GM18498 (cell line): ENCODE measurements at regions not wholly inside any gene's neighbourhood (a gene's known extent, or its start where the extent isn't known, plus 50 kb on each side); places are given as distances from the start of the nearest gene placed in this dataset.
"Not testable (repeated sequence)": the region's sequence is repeated elsewhere in the genome, so short reads cannot be mapped to it uniquely, and the experiment has no call there.

Experiments
- ATAC-seq: cut with Tn5 transposase; IDR thresholded peaks from one replicate; pipeline ENCODE4 v1.9.1; 2021; ENCODE audit warnings: mild to moderate bottlenecking, moderate library complexity; ENCODE audit not compliant: unreplicated experiment

DNA sequence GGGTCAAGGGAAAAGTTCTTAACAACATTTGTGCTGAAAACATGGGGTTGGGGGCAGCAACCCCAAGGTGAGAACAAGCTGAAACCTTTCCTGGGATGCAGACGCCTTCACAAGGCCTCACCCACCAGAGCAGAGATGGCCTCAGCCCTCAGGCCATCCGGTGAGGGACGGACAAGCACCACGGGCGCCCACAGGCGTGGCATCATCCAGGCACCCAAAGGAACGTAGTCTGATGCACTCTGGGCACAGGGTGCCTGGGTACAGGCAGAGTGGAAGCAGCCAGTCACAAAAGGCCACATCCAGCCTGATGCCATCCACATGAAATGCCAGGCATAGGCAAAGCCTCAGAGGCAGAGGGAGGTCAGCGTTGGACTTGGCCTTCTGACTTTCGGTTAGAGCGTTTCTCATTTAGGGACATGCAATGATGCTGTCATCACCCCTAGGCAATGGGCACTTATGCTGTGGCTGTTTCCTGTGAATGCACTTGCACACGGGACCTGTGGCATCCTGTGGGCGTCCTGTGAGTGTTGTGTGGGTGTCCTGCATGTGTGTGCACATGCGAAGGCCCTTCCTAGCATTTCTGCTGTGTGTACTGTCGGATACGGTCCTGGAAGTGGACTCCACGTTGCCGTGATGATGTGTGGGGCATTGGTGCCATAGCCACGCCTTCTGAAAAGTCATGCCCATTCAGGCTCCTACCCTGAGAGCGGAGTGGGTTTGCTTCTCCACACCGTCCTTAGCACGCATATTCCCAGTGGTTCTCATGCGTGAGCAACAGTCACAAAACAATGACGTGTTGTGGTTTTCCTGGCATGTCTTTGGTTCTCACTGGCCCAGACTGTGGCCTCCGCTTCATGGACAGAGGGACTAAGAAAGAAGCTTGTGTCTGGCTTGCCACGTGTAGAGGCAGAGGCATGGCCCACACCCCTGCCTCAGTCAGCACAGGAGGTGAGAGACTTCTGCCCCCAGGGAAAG lies 52.7 kb upstream of the ZNF469 start:
- no peak for ATAC-seq

DNA sequence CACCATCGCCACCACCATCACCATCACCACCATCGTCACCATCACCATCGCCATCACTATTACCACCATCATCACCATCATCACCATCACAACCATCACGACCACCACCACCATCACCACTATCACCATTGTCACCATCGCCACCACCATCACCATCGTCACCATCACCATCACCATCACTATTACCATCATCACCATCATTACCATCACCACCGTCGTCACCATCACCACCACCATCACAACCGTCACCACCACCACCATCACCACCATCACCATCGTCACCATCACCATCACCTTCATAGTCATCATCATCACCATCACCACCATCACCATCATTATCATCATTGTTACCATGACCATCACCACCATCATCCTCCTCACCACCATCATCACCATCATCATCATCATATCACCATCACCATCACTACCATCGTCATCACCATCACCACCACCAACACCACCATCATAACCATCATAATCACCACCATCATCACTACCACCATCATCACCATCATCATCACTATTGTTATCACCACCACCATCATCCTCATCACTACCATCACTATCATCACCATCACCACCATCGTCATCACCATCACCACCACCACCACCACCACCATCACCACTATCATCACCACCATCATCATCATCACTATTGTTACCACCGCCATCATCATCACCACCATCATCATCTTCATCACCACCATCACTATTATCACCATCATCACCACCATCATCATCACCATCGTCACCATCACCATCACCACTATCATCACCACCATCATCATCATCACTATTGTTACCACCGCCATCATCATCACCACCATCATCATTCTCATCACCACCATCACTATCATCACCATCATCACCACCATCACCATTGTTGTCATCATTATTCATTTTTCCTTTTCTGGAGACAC lies 51.5 kb upstream of the ZNF469 start:
- no peak for ATAC-seq

GRCh38 chr16:88331989-88332920 lies 50.5 kb upstream of the ZNF469 start:
- ATAC-seq, result no peak

- not testable (repeated sequence) for ATAC-seq
Measured at GRCh38 chr16:88332921-88333825, 49.6 kb upstream of the ZNF469 start.
